ENCODE measurements at regions not wholly inside any gene's neighbourhood (a gene's known extent, or its start where the extent isn't known, plus 50 kb on each side); places are given as distances from the start of the nearest gene placed in this dataset.

DNA sequence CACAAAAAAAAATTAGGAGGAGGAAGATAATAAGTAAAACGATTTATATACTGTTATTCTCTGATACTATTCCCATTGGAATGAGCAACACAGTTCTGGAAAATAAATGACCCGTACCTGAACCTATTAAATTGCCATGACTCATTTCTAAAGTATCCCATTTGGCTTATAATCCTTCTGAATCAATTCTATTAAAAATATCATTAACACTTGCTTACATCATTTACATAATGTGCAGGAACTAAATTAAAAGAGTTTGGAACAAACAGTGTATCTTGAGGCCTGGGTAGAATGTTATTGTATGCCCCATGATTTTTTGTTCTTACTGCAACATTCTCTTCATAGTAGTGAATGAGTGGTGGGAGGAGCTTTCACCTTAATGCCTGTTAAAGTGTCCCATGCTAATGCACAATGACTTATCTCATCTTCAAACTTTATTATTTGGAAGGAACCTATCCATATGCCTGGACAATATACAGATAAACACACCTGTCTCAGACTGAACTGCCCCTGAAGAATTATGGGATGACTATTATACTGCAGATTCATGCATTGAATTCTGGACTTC lies 549.9 kb upstream of the ACVR2A start:
- Histone ChIP-seq H3K36me3 (replicated peaks) (no peaks in the 10 kb centered on the region), H3K27ac (no peak overlapping the region), H3K4me3 (ENCODE audit: low read depth, low read length) (no peak overlapping the region), H3K27me3 (replicated peaks) (no peaks in the 10 kb centered on the region)
- TF ChIP-seq, protein P1, sequence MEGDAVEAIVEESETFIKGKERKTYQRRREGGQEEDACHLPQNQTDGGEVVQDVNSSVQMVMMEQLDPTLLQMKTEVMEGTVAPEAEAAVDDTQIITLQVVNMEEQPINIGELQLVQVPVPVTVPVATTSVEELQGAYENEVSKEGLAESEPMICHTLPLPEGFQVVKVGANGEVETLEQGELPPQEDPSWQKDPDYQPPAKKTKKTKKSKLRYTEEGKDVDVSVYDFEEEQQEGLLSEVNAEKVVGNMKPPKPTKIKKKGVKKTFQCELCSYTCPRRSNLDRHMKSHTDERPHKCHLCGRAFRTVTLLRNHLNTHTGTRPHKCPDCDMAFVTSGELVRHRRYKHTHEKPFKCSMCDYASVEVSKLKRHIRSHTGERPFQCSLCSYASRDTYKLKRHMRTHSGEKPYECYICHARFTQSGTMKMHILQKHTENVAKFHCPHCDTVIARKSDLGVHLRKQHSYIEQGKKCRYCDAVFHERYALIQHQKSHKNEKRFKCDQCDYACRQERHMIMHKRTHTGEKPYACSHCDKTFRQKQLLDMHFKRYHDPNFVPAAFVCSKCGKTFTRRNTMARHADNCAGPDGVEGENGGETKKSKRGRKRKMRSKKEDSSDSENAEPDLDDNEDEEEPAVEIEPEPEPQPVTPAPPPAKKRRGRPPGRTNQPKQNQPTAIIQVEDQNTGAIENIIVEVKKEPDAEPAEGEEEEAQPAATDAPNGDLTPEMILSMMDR (IDR thresholded peaks at IDR 0.05; ENCODE audit: low read depth, low read length, missing control alignments) = no peak
- no peak for DNase-seq
- in situ Hi-C loops (cut with HindIII; ENCODE audit: low pct_ligation_motif_present, low sequenced_read_pairs) = no loop called here

DNA sequence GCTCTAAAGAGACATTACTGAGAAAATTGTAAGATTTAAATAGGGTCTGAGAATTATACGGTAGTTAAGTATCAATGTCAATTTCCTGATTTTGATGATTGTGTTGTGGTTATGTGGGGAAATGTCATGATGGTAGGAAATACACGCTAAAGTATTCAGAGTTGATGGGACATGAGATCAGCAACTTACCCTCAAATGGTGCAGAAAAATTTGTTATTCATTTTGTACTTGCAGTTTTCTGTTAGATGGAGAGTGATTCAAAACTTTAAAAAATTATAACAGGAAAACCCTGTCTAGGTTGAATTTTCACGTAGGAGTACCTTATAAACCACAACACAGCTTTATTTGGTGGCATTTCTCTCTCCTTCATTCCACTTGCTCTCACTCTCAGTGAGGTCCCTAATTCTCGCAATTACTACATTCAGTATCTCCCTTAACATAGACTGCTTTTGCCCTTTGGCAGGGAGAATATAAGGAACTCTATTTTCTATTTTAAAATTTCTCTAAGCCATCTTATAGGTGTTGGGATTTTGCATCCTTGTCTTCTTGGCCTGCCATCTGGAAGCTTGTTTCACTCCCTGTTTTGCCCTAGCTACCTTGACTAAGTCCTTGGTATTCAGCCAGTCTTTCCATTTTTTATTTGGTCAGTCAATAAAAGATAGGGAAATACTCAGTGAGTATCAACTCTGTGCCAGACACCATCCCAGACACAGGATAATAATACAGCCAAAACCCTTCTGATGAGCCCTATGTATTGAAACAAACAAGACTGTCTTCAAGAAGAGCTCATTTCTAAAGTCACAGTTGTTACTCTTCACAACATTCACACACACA lies 550.6 kb upstream of the ACVR2A start:
- in situ Hi-C loops (cut with HindIII; ENCODE audit: low pct_ligation_motif_present, low sequenced_read_pairs) = no loop called here
- H3K27me3 ChIP-seq (replicated peaks) = no peaks in the 10 kb centered on the region
- no peak overlapping the region for H3K27ac ChIP-seq
- H3K36me3 ChIP-seq (replicated peaks) = no peaks in the 10 kb centered on the region
- TF ChIP-seq, protein P1 (IDR thresholded peaks at IDR 0.05; ENCODE audit: low read depth, low read length, missing control alignments) = no peak
- no peak for DNase-seq
- no peak overlapping the region for H3K4me3 ChIP-seq (ENCODE audit: low read depth, low read length)

DNA sequence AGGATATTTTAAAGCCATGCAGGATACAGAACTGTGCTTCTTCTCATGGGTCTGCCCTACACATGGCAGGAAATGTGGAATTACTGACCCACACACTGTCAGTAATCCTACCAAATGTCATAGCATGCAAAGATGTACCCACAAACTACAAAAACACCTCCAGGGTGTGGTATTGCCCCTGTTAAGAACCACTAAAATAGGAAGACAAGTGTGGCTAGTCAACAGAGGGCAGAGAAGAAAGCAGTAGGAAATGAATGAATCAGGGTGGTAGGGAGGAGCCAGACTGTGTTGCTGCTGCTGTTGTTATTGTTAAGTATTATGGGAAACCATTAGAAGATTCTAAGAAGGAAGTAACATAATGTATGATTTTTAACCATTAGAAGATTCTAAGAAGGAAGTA lies 556.7 kb upstream of the ACVR2A start:
- H3K36me3 ChIP-seq (replicated peaks) = no peaks in the 10 kb centered on the region
- no peak overlapping the region for H3K27ac ChIP-seq
- H3K4me3 ChIP-seq (ENCODE audit: low read depth, low read length) = no peak overlapping the region
- in situ Hi-C loops (cut with HindIII; ENCODE audit: low pct_ligation_motif_present, low sequenced_read_pairs) = no loop called here
- TF ChIP-seq, protein P1 (IDR thresholded peaks at IDR 0.05; ENCODE audit: low read depth, low read length, missing control alignments) = no peak
- no peak for DNase-seq
- H3K27me3 ChIP-seq (replicated peaks) = no peaks in the 10 kb centered on the region

DNA sequence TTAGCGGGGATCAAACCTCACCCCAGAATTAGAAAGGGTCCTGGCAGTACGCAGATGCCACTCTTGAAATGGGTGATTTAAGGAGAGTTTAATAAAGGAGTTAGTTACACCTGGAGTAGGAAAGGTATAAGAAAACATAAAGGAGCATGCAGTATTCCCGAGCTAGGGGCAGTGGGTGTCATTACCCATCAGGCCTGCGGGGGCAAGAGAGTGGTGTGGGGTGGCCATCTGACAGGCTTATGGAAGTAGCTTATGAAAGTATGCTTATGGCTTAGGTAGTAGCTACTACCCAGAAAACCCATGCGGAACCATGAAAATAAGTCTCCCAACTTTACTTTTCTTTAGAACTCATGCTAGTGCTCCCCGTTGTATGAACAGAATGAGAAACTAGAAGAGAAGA lies 568.9 kb upstream of the ACVR2A start:
- TF ChIP-seq, protein P1 (IDR thresholded peaks at IDR 0.05; ENCODE audit: low read depth, low read length, missing control alignments) = peak; percentile 43
- Histone ChIP-seq H3K4me3 (ENCODE audit: low read depth, low read length) (no peak overlapping the region), H3K27me3 (replicated peaks) (no peaks in the 10 kb centered on the region), H3K27ac (no peak overlapping the region), H3K36me3 (replicated peaks) (no peaks in the 10 kb centered on the region)
- in situ Hi-C loops (cut with HindIII; ENCODE audit: low pct_ligation_motif_present, low sequenced_read_pairs) = no loop called here
- DNase-seq = peak; percentile 0

GRCh38 chr2:147273628-147274027 lies 571.2 kb upstream of the ACVR2A start:
- in situ Hi-C loops (cut with HindIII; ENCODE audit: low pct_ligation_motif_present, low sequenced_read_pairs) = no loop called here
- no peaks in the 10 kb centered on the region for H3K27me3 ChIP-seq (replicated peaks)
- DNase-seq = no peak
- H3K27ac ChIP-seq = no peak overlapping the region
- H3K36me3 ChIP-seq (replicated peaks) = no peaks in the 10 kb centered on the region
- no peak overlapping the region for H3K4me3 ChIP-seq (ENCODE audit: low read depth, low read length)
- TF ChIP-seq, protein P1 (IDR thresholded peaks at IDR 0.05; ENCODE audit: low read depth, low read length, missing control alignments) = no peak
